ENCODE measurements at regions not wholly inside any gene's neighbourhood (a gene's known extent, or its start where the extent isn't known, plus 50 kb on each side); places are given as distances from the start of the nearest gene placed in this dataset.

GRCh38 chr2:16173893-16174692 lies 233.7 kb downstream of the MYCN start (continued):
- no peak for TF ChIP-seq SRF (IDR thresholded peaks at IDR 0.05; ENCODE audit: low read depth, low read length)
- no peak for TF ChIP-seq ATF2 (IDR thresholded peaks at IDR 0.05; ENCODE audit: low read length)
- no peak for TF ChIP-seq HDAC6 (IDR thresholded peaks at IDR 0.05; ENCODE audit: low read depth, low read length)
- TF ChIP-seq POLR2AphosphoS5 (IDR thresholded peaks at IDR 0.05; ENCODE audit: low read depth, low read length) = no peak

Measured in H1 (cell line).